Neuronal stem cell (in vitro differentiated cells): ENCODE measurements at regions not wholly inside any gene's neighbourhood (a gene's known extent, or its start where the extent isn't known, plus 50 kb on each side); places are given as distances from the start of the nearest gene placed in this dataset.

Experiments used
- DNase-seq: peaks from one replicate; pipeline ENCODE4 v3.0.0-alpha.2; 2013; ENCODE audit warnings: low spot score
- H2AFZ ChIP-seq: one replicate; pipeline ENCODE4 v1.6.1; 2013; ENCODE audit warnings: mild to moderate bottlenecking, low read length, inconsistent platforms
- H2AK5ac ChIP-seq: 2 replicates; pipeline ENCODE4 v1.6.1; 2013; ENCODE audit warnings: low read depth, mild to moderate bottlenecking, inconsistent platforms, low read length, moderate library complexity, mixed read lengths
- H2BK120ac ChIP-seq: 2 replicates; pipeline ENCODE4 v1.6.1; 2013; ENCODE audit warnings: low read depth, mild to moderate bottlenecking, inconsistent platforms, low read length, moderate library complexity, mixed read lengths
- H2BK12ac ChIP-seq: one replicate; pipeline ENCODE4 v1.6.1; 2013; ENCODE audit warnings: low read length, inconsistent platforms
- H2BK15ac ChIP-seq: 2 replicates; pipeline ENCODE4 v1.6.1; 2013; ENCODE audit warnings: mild to moderate bottlenecking, low read length, inconsistent platforms, mixed read lengths
- H2BK5ac ChIP-seq: one replicate; pipeline ENCODE4 v1.6.1; 2013; ENCODE audit warnings: inconsistent platforms, mild to moderate bottlenecking, low read length, moderate library complexity
- H3K14ac ChIP-seq: one replicate; pipeline ENCODE4 v1.6.1; 2013; ENCODE audit warnings: low read length, inconsistent platforms
- H3K18ac ChIP-seq: 2 replicates; pipeline ENCODE4 v1.6.1; 2013; ENCODE audit warnings: low read length, inconsistent platforms
- H3K23ac ChIP-seq: 2 replicates; pipeline ENCODE4 v1.6.1; 2013; ENCODE audit warnings: low read depth, mild to moderate bottlenecking, mixed read lengths, low read length, inconsistent platforms; ENCODE audit not compliant: poor library complexity
- H3K27ac ChIP-seq: replicated peaks from 3 replicates; pipeline ENCODE4 v1.5.1; 2013; ENCODE audit warnings: low read length, inconsistent platforms
- H3K27me3 ChIP-seq, 3 experiments: 2 replicates each; pipeline ENCODE4 v1.6.1; 2013; ENCODE audit warnings: low read length in 3 of 3, mild to moderate bottlenecking in 2 of 3, inconsistent platforms in 1 of 3, low read depth in 1 of 3, mixed read lengths in 1 of 3, moderate library complexity in 1 of 3; ENCODE audit not compliant: control insufficient read depth in 3 of 3, insufficient read depth in 3 of 3
- H3K36me3 ChIP-seq, 2 donors: replicated peaks in 1 of 2; 2 replicates each; pipeline ENCODE4 v1.6.1; 2013; ENCODE audit warnings: low read length in 2 of 2; ENCODE audit not compliant: control insufficient read depth in 2 of 2, insufficient read depth in 2 of 2
- H3K4ac ChIP-seq: 2 replicates; pipeline ENCODE4 v1.6.1; 2013; ENCODE audit warnings: inconsistent platforms, mild to moderate bottlenecking, low read length, moderate library complexity
- H3K4me1 ChIP-seq, 2 donors: 1 replicate in 1 of 2; 2 replicates in 1 of 2; pipeline ENCODE4 v1.6.1; 2013; ENCODE audit warnings: low read length in 2 of 2, low read depth in 1 of 2; ENCODE audit not compliant: control insufficient read depth in 2 of 2, insufficient read depth in 1 of 2
- H3K4me2 ChIP-seq: one replicate; pipeline ENCODE4 v1.6.1; 2013; ENCODE audit warnings: mild to moderate bottlenecking, low read length, inconsistent platforms; ENCODE audit not compliant: insufficient read depth, poor library complexity, severe bottlenecking
- H3K4me3 ChIP-seq, 2 donors: 2 replicates each; pipeline ENCODE4 v1.5.1; 2013; ENCODE audit warnings: low read length in 2 of 2, mild to moderate bottlenecking in 2 of 2, inconsistent platforms in 1 of 2, moderate library complexity in 1 of 2
- H3K79me1 ChIP-seq: one replicate; pipeline ENCODE4 v1.6.1; 2013; ENCODE audit warnings: low read depth, mild to moderate bottlenecking, inconsistent platforms, low read length, moderate library complexity
- H3K9ac ChIP-seq: one replicate; pipeline ENCODE4 v1.6.1; 2013; ENCODE audit warnings: mild to moderate bottlenecking, low read depth, low read length, inconsistent platforms; ENCODE audit not compliant: poor library complexity
- H3K9me3 ChIP-seq, 2 donors: replicated peaks in 1 of 2; 2 replicates each; pipeline versions ENCODE3 to v1.6.1; 2013; ENCODE audit warnings: low read length in 2 of 2, mild to moderate bottlenecking in 2 of 2, inconsistent platforms in 1 of 2, low read depth in 1 of 2, mixed read lengths in 1 of 2, moderate library complexity in 1 of 2; ENCODE audit not compliant: control insufficient read depth in 2 of 2, insufficient read depth in 1 of 2
- H4K8ac ChIP-seq: one replicate; pipeline ENCODE4 v1.6.1; 2013; ENCODE audit warnings: low read depth, mild to moderate bottlenecking, inconsistent platforms, low read length, moderate library complexity
- H4K91ac ChIP-seq: one replicate; pipeline ENCODE4 v1.6.1; 2013; ENCODE audit warnings: low read length, low read depth, mild to moderate bottlenecking, inconsistent platforms; ENCODE audit not compliant: poor library complexity
- WGBS, 2 donors: extraction: QIAGEN DNeasy Blood & Tissue Kit; methylation state at CpG; one replicate each; pipeline ENCODE4 v1.1.7; 2013; ENCODE audit warnings: missing lambda C conversion rate in 2 of 2, mixed read lengths in 1 of 2; ENCODE audit not compliant: insufficient read length in 2 of 2, insufficient replicate concordance in 1 of 2; ENCODE audit errors: extremely low coverage in 2 of 2; 5-methylcytosine and 5-hydroxymethylcytosine counted together

DNA sequence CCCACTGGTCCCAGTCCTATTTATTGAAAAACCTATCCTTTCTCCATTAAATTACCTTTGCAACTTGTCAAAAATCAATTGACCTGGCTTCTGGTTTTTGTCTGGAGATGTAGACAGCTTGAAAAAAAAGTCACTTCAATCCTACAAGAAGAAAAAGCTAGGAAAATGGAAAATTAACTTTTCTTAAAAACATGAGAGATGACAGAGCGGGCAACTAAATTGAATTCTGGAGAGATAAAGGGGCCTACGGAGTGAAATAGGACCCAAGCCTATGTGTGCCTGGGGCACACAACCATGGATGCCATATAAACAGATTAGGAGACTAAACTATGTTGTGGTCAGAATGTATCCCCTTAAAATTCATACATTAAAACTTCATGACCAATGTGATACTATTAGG is 363.3 kb upstream of the SLCO3A1 start:
- H3K4ac ChIP-seq: no peak overlapping the region
- H3K79me1 ChIP-seq: no peaks in the 10 kb centered on the region
- no peak overlapping the region for H2BK120ac ChIP-seq
- H3K23ac ChIP-seq: no peak overlapping the region
- no peak for DNase-seq
- no peak overlapping the region for H3K14ac ChIP-seq
- no peak overlapping the region for H2AK5ac ChIP-seq
- H3K4me2 ChIP-seq: no peak overlapping the region
- no peaks in the 10 kb centered on the region for H3K27me3 ChIP-seq
- no peak overlapping the region for H3K9ac ChIP-seq
- WGBS, 2 donors: no CpG with 5 or more reads among the region's 2 CpGs
- no peak overlapping the region for H2BK5ac ChIP-seq
- H3K18ac ChIP-seq: no peak overlapping the region
- H4K8ac ChIP-seq: no peak overlapping the region
- H2BK12ac ChIP-seq: no peak overlapping the region
- H3K27ac ChIP-seq: no peak overlapping the region
- no peak overlapping the region for H4K91ac ChIP-seq
- H3K36me3 ChIP-seq: no peaks in the 10 kb centered on the region
- H3K4me3 ChIP-seq: no peak overlapping the region
- peaks cover 1 to 2% of the 10 kb centered on the region in 2 donors for H3K4me1 ChIP-seq
- H2AFZ ChIP-seq: no peak overlapping the region
- no peaks in the 10 kb centered on the region for H3K9me3 ChIP-seq
- no peak overlapping the region for H2BK15ac ChIP-seq

DNA sequence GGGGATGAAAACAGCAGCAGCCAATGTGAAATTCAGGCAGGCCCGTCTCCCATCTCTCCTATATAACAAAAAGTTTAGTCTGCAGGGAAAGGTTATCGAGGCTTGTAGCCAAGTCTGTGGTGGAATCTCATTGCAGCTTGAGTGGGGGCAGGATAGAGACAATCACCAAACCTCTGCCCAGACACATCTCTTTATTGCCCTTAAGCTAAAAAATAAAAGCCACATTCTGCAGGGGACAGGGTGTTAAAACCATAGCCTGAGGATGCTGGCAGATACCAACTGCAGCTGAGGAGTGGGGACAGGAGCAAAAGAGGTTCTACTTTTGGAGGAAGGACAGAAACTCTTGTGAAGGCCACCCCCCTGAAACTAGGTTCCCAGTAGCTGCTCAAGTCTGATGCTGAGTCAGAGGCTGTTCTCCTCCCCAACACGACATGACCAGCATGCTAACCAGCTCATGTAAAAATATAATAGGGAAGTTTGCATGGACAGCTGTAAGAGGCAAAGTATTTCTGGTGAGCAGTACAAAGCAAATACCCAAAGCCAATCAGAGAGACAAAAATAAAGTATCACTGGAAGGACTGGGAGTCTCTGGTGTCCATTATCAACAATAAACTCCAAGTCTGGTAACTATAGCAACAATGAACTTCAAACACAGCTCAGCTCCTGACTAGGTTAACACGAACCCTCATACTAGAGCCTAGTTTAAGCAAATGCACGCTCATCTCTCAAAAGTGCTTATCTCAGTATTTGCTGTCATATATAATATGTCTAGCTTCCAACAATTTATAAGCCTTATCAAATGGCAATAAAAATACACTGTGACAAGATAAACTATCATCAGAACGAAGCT is 362.2 kb upstream of the SLCO3A1 start:
- no peaks in the 10 kb centered on the region for H3K27me3 ChIP-seq
- no peaks in the 10 kb centered on the region for H3K36me3 ChIP-seq
- no peak overlapping the region for H2AK5ac ChIP-seq
- no peak overlapping the region for H2BK15ac ChIP-seq
- no peak overlapping the region for H3K27ac ChIP-seq
- H4K91ac ChIP-seq: no peak overlapping the region
- H3K23ac ChIP-seq: no peak overlapping the region
- H3K14ac ChIP-seq: no peak overlapping the region
- H3K4me1 ChIP-seq: peaks cover 1 to 2% of the 10 kb centered on the region in 2 donors
- H3K9me3 ChIP-seq: no peaks in the 10 kb centered on the region
- WGBS, 2 donors: no CpG with 5 or more reads among the region's 6 CpGs
- H3K18ac ChIP-seq: no peak overlapping the region
- no peak overlapping the region for H3K9ac ChIP-seq
- DNase-seq: no peak
- no peak overlapping the region for H2BK12ac ChIP-seq
- H3K4me2 ChIP-seq: no peak overlapping the region
- H2BK5ac ChIP-seq: no peak overlapping the region
- no peaks in the 10 kb centered on the region for H3K79me1 ChIP-seq
- H4K8ac ChIP-seq: no peak overlapping the region
- no peak overlapping the region for H3K4ac ChIP-seq
- H2AFZ ChIP-seq: peak overlapping the region; percentile 53
- H2BK120ac ChIP-seq: no peak overlapping the region
- H3K4me3 ChIP-seq: no peak overlapping the region

DNA sequence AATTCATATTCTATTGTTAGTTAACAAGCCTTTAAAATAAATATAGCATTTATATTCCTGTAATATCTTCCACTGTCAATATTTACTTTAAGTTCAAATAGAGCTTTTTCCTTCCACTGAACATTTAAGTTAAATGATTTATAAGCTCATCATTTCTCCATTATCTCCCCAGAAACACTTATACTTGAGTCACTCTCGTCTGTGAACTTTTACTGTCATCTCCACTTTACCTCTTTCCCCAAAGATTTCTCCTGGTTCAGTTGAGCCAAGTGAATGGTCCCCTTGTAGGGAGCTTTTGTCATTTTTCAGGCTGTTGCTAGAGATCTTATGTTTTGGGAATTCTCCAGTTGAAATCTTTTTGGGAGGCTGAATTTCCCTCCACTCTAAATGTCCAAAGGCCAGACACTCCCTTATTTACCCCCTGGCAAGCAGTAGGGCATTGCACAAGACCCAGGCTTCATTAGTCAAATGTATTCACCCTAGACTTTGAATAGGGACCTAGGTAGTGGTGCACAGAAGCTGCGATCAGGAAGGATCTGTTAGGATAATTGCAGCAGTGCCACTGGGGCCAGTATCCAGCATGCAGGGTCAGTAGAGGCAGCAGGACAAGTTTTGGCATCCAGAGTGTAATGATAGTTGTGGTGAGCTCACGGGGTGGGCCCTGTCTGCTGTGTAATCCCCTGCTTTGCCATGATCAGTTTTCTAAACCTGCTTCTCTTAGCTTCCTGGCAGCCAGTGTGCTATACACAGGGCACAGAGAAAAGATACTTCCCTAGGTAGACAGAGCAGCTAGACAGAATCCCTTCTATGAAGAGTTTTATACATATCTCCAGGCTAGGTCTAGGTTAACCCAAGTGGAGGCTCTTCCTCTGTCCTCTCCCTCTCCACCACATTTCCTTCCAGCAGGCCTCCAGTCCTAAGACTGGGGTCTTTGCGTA is 356.5 kb upstream of the SLCO3A1 start:
- Histone ChIP-seq H2AFZ (no peak overlapping the region), H2AK5ac (no peak overlapping the region), H3K14ac (no peak overlapping the region), H3K9ac (no peak overlapping the region), H2BK5ac (no peak overlapping the region), H3K9me3 (no peaks in the 10 kb centered on the region), H3K27ac (no peak overlapping the region), H2BK120ac (no peak overlapping the region), H2BK15ac (no peak overlapping the region), H3K4me1 (peaks cover 0 to 5% of the 10 kb centered on the region in 2 donors), H3K23ac (no peak overlapping the region), H3K36me3 (no peaks in the 10 kb centered on the region), H4K8ac (no peak overlapping the region), H3K4me3 (no peak overlapping the region), H3K18ac (peak overlapping the region; percentile 44), H3K4me2 (no peak overlapping the region), H3K27me3 (no peaks in the 10 kb centered on the region), H3K79me1 (no peaks in the 10 kb centered on the region), H3K4ac (no peak overlapping the region), H4K91ac (peak overlapping the region; percentile 11), H2BK12ac (no peak overlapping the region)
- no peak for DNase-seq
- WGBS, 2 donors: no CpG with 5 or more reads among the region's 4 CpGs
